ENCODE measurements at regions not wholly inside any gene's neighbourhood (a gene's known extent, or its start where the extent isn't known, plus 50 kb on each side); places are given as distances from the start of the nearest gene placed in this dataset.

GRCh38 chr9:71571186-71571585 is 197.1 kb downstream of the CEMIP2 start:
- TF ChIP-seq EZH2 (IDR thresholded peaks at IDR 0.05; ENCODE audit: low read length, unreplicated experiment) = no peak
- TF ChIP-seq EZH2phosphoT487 (IDR thresholded peaks at IDR 0.05; ENCODE audit: borderline replicate concordance, low read length) = no peak
- TF ChIP-seq CTCF (conservative IDR thresholded peaks at IDR 0.05; ENCODE audit: low read depth, low read length) = no peak
- ChIA-PET POLR2A (ENCODE audit: unreplicated experiment) (no interaction called here), CTCF (no interaction called here)
- H3K4me3 ChIP-seq (ENCODE audit: low read length) = no peak overlapping the region
- no peaks in the 10 kb centered on the region for H4K20me1 ChIP-seq (ENCODE audit: low read length)
- no peak overlapping the region for H3K9ac ChIP-seq (ENCODE audit: low read length)
- H3F3A ChIP-seq (ENCODE audit: low read length, unreplicated experiment) = no peaks in the 10 kb centered on the region
- H2AFZ ChIP-seq (ENCODE audit: low read length) = no peak overlapping the region
- no peaks in the 10 kb centered on the region for H3K9me3 ChIP-seq (ENCODE audit: low read length)
- intact Hi-C loops (cut with micrococcal nuclease) = no loop called here
- no peaks in the 10 kb centered on the region for H3K27me3 ChIP-seq (ENCODE audit: low read length)
- no peaks in the 10 kb centered on the region for H3K9me2 ChIP-seq (replicated peaks; ENCODE audit: low read length)
- no peak overlapping the region for H3K4me2 ChIP-seq (ENCODE audit: low read length)
- H3K36me3 ChIP-seq (ENCODE audit: low read depth, low read length) = no peaks in the 10 kb centered on the region
- BruUV-seq (replicated peaks) = no TSS peak
- H3K79me2 ChIP-seq (ENCODE audit: low read length) = no peaks in the 10 kb centered on the region
- H3K4me1 ChIP-seq (ENCODE audit: insufficient read depth, low read length) = no peaks in the 10 kb centered on the region
- ATAC-seq = no peak
- H3K27ac ChIP-seq (ENCODE audit: low read length) = no peak overlapping the region
- DNase-seq = no peak

- DNase-seq (no peak), ATAC-seq (no peak)
- no peak overlapping the region for H3K4me2 ChIP-seq (ENCODE audit: low read length)
- no peak overlapping the region for H3K9ac ChIP-seq (ENCODE audit: low read length)
- no peaks in the 10 kb centered on the region for H3K9me2 ChIP-seq (replicated peaks; ENCODE audit: low read length)
- peaks cover 7% of the 10 kb centered on the region; the same call in 1 of the 2 replicates for H3K4me1 ChIP-seq (ENCODE audit: insufficient read depth, low read length)
- H3K27ac ChIP-seq (ENCODE audit: low read length) = no peak overlapping the region
- H4K20me1 ChIP-seq (ENCODE audit: low read length) = no peaks in the 10 kb centered on the region
- intact Hi-C loops (cut with micrococcal nuclease) = no loop called here
- no peak overlapping the region for H3K4me3 ChIP-seq (ENCODE audit: low read length)
- ChIA-PET CTCF (no interaction called here), POLR2A (ENCODE audit: unreplicated experiment) (no interaction called here)
- no peaks in the 10 kb centered on the region for H3F3A ChIP-seq (ENCODE audit: low read length, unreplicated experiment)
- H3K27me3 ChIP-seq (ENCODE audit: low read length) = peaks cover 3% of the 10 kb centered on the region; the same call in 1 of the 2 replicates
- TF ChIP-seq CTCF (conservative IDR thresholded peaks at IDR 0.05; ENCODE audit: low read depth, low read length) = no peak
- TF ChIP-seq EZH2 (IDR thresholded peaks at IDR 0.05; ENCODE audit: low read length, unreplicated experiment) = no peak
- no peak for TF ChIP-seq EZH2phosphoT487 (IDR thresholded peaks at IDR 0.05; ENCODE audit: borderline replicate concordance, low read length)
- no peaks in the 10 kb centered on the region for H3K9me3 ChIP-seq (ENCODE audit: low read length)
- no peaks in the 10 kb centered on the region for H3K79me2 ChIP-seq (ENCODE audit: low read length)
- H3K36me3 ChIP-seq (ENCODE audit: low read depth, low read length) = no peaks in the 10 kb centered on the region
- BruUV-seq (replicated peaks) = no TSS peak
- H2AFZ ChIP-seq (ENCODE audit: low read length) = no peak overlapping the region
These were observed 200.4 kb downstream of the CEMIP2 start for GRCh38 chr9:71567890-71568289.

- POLR2A ChIA-PET (ENCODE audit: unreplicated experiment) = interaction anchor here (0.6 kb wide), 1 partner anchor 43 kb away, joined by 3 read pairs; no protein-coding TSS in a partner anchor
- H3F3A ChIP-seq (ENCODE audit: low read length, unreplicated experiment) = no peaks in the 10 kb centered on the region
- no peaks in the 10 kb centered on the region for H3K36me3 ChIP-seq (ENCODE audit: low read depth, low read length)
- H3K27ac ChIP-seq (ENCODE audit: low read length) = no peak overlapping the region
- peaks cover 42% of the 10 kb centered on the region; the same call in 1 of the 2 replicates for H3K27me3 ChIP-seq (ENCODE audit: low read length)
- no peaks in the 10 kb centered on the region for H4K20me1 ChIP-seq (ENCODE audit: low read length)
- ATAC-seq (no peak), DNase-seq (no peak)
- intact Hi-C loops (cut with micrococcal nuclease) = no loop called here
- no peak overlapping the region for H2AFZ ChIP-seq (ENCODE audit: low read length)
- TF ChIP-seq EZH2phosphoT487 (IDR thresholded peaks at IDR 0.05; ENCODE audit: borderline replicate concordance, low read length) (no peak), CTCF (conservative IDR thresholded peaks at IDR 0.05; ENCODE audit: low read depth, low read length) (no peak), EZH2 (IDR thresholded peaks at IDR 0.05; ENCODE audit: low read length, unreplicated experiment) (no peak)
- no TSS peak for BruUV-seq (replicated peaks)
- no peak overlapping the region for H3K4me2 ChIP-seq (ENCODE audit: low read length)
- H3K4me1 ChIP-seq (ENCODE audit: insufficient read depth, low read length) = peaks cover 7% of the 10 kb centered on the region; the same call in 1 of the 2 replicates
- H3K79me2 ChIP-seq (ENCODE audit: low read length) = no peaks in the 10 kb centered on the region
- H3K9me3 ChIP-seq (ENCODE audit: low read length) = no peaks in the 10 kb centered on the region
- H3K9ac ChIP-seq (ENCODE audit: low read length) = no peak overlapping the region
- no peak overlapping the region for H3K4me3 ChIP-seq (ENCODE audit: low read length)
- CTCF ChIA-PET = no interaction called here
- H3K9me2 ChIP-seq (replicated peaks; ENCODE audit: low read length) = no peaks in the 10 kb centered on the region
These were observed 206.2 kb downstream of the CEMIP2 start for GRCh38 chr9:71562140-71562539.

Data from PC-3 (cell line).